ENCODE measurements at regions not wholly inside any gene's neighbourhood (a gene's known extent, or its start where the extent isn't known, plus 50 kb on each side); places are given as distances from the start of the nearest gene placed in this dataset.

- DNase-seq: no peak
These were observed 173.1 kb downstream of the NECTIN3 start for GRCh38 chr3:111244760-111245159.

GRCh38 chr3:111246967-111247760, 175.5 kb downstream of the NECTIN3 start:
- no peak for DNase-seq

DNA sequence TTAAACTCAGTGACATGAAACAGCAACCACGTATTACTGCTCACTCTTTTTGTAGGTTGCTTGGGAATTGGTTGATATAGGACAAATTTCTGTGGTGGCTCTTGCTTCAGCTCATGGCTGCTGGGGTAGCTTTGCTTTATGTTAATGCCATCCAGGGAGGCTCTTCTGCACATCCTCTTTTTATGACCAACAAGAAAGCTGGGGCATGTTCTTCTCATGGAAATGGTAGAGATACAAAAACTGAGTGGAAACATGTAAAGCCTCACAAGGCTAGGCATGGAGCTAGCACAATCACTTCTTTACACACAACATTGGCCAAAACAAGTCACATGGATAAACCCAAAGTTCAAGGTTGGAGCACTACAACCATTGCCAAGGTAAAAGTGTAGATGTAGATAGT, 176.8 kb downstream of the NECTIN3 start:
- no peak for DNase-seq

DNA sequence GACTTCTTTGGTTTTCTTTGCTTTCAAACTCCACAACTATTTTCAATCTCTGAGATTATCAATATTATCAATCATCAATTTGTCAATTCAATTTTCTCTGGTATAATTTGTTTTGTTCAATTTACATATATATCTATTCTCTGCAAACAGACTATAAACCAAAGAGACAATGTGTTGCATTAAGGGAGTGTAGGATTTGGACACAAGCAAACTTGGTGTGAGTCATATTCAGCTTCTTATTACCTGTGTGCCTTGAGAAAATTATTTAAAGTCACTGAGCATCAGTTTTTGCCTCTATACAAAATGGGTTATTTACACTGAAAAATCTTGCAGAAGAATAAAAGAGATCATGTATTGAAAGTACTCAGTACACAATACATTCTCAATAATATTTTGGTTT, 177.8 kb downstream of the NECTIN3 start:
- DNase-seq: no peak

DNA sequence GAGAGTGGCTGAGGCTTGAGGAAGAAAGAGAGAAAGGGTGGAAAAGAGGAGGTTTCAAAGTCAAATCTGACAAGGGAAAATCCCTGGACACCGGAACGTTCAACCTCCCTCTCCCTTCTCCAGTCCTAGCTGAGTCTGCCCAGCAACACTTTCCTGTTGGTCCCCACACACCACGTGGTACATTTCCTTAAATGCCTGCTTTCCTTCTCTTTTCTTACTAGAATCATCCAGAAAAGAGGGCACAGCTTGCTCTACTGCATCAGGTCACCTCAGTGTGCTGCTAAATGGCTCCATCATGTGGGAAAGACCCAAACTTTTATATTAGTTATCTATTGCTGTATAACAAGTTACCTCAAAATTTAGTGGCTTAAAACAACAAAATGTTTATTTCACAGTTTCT, 181.2 kb downstream of the NECTIN3 start:
- DNase-seq: peak in 12 of 56 donors; percentile 0 to 27 (median 5)

DNA sequence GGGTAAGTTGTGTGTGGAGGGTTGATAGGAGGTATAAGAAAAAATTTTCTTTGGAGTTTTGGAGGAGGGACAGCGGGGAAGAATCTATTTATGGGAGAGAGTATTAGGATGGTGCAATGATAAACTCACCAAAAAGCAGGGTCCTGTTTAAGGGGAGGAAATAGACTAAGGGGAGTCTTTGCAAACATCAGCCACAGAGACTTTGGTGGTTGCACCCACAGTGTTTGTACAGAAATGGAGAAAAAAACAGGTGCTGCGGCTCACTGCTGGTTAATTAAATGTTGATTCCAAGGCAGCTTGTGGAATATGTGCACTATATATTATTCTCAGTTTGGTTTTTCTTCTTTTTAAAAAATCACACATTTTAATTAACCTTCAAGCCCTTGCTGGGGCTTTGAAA, 182.1 kb downstream of the NECTIN3 start:
- no peak for DNase-seq

DNA sequence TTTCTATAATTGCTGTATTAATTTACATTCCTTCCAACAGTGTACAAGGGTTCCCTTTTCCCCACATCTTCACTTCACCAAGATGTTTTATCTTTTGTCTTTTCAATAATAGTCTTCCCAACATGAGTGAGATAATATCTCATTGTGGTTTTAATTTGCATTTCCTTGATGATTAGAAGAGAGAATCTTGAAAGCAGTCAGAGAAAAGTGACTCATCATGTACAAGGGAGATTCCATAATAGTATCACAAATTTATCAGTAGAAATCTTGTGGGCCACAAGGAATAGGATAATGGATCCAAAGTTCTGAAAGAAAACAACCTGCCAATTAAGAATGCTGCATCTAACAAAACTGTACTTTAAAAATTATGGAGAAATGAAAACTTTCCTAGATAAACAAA, 189.3 kb downstream of the NECTIN3 start:
- no peak for DNase-seq

DNA sequence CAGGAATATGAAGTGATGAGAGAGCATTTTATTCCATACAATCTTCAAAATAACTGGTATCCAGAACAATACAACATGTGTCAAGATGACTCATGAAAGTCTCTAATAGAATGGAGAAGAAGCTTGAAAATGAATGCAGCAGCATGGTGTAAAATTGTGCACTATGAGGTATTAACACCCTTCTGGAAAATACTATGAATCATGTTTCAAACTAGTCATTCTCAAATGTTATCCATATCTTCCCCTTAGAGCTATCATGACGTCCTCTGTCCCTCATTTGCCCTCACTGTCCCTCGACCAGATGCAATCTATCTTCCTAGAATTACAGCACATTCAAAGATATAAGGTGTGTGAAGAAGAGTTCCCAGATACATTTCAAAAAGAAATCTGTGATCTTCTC, 198.2 kb downstream of the NECTIN3 start:
- no peak for DNase-seq

DNA sequence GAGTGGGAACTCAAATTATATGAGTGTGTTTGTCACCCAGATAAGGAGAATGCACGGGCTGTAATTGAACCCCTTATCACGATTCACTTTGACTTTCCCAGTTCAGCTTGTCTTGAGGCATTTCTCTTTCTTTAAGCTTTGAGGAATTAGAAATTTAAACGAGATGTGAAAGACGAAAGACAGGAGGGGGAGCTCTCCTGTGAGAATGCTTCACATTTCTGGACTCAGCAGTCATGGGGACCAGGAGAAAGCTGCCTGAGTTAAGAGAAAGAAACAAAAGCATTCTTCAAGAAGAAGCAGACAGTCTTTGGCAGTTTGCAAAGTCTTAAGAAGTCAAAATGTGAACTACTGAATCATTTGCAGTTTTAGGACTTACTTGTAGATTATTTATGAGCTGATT, 205.6 kb downstream of the NECTIN3 start:
- DNase-seq: no peak

DNA sequence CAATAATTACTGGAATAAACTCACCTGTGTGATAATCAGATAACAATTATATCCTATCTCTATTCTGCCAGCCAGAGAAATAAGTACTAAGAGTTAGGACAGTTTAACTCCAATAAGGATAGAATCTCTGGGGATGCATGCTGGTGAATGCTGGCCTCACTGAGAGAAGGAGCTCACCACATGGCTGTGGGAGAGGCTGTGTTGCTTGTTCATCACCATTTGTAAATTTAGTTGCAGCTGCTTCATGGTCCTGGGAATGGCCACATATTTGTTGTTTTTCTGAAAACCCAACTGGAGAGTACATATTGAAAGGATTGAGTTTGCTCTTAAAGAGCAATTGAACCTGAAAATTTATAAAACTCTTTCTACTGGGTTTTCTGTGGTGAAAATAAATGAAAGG, 207.3 kb downstream of the NECTIN3 start:
- no peak for DNase-seq

GRCh38 chr3:111282024-111282423, 210.4 kb downstream of the NECTIN3 start:
- DNase-seq: peak in 3 of 56 donors; percentile 1 to 7 (median 4)

- no peak for DNase-seq
These were observed 211.5 kb downstream of the NECTIN3 start for GRCh38 chr3:111283165-111283564.

- DNase-seq: no peak
These were observed 213.0 kb downstream of the NECTIN3 start for GRCh38 chr3:111284503-111285183.

DNA sequence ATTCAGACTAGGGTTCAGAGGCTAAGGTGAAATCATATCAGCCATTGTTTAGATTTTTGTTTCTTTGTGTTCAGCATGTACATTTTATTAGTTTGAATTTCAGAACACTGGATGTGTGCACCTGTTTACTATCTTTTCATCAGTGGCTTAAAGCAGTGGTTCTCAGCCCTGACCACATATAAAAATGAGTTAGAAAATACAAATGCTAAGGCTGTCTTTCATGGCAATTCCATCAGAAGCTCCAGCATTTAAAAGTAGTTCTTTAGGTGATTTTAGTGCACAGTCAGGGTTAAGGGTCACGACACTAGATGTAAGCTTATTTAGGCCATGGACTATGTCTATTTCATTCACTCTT, 213.5 kb downstream of the NECTIN3 start:
- no peak for DNase-seq

DNA sequence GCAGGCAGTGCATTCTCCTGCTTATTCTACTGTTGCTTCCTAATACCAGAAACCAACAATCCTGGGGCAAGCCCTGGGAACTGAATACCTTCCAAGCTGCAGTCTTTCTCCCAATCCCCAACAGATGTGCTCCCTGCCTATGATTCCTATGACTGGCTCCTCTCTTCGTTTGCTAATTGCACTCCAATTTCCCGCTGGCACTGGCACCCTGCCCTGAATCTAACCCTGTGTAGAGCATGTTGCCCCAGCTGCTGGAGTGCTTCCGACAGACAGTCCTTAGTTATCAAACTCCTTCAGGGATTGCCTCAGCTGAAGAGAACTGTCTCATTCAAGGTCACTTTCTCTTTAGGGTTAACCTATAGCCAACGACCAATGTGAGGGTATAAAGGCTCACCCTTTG, 214.1 kb downstream of the NECTIN3 start:
- peak in 3 of 56 donors; percentile 1 to 20 (median 2) for DNase-seq

- DNase-seq: no peak
These were observed 215.1 kb downstream of the NECTIN3 start for GRCh38 chr3:111286746-111287145.

GRCh38 chr3:111292117-111292516, 220.5 kb downstream of the NECTIN3 start:
- DNase-seq: no peak

DNA sequence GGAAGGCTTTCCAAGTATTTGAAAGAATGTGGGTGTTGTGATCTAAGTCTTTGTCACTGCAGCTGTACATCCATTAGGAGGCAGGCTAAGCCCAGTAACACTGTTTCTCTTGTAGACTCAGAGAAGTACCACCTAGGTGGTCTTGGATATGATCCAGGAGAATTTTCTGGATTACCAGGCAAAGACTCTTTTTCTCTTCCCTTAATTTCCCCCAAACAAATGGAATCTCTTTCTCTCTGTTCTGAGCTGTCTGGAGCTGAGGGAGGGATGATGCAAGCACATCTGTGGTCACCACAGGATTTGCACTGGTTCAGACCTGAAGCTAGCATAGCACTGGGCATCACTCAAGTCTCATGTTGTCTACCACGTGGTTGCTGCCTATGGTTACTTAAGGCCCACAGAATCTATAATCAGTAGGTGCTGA, 227.6 kb downstream of the NECTIN3 start:
- no peak for DNase-seq

DNA sequence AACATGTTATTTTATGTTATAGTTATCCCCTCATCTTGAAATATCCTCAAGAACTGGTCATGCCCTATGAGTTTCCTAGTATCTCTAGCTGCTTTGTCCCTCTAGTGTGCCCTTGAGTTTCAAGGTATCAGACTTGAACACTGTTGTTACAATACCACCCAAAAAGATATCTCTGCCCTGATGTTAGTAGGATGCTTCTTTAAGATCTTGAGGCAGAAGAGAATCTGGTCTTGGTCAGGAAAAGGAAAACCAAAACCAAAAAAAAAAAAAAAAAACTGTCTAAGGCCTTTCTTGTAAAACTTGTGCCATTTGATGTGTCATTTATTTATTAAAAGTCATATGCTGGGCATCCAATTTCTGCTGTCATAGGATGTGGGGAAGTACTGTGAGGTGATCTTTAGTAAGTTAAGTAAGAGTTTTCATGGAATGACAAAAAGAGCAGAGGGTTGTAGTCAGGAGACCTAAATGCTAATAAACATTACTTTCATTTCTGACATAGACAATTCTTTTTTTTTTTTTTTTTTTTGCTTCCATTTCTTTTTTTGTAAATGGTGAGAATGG, 229.7 kb downstream of the NECTIN3 start:
- no peak for DNase-seq

GRCh38 chr3:111302063-111302462, 230.4 kb downstream of the NECTIN3 start:
- DNase-seq: no peak

GRCh38 chr3:111303760-111304159, 232.1 kb downstream of the NECTIN3 start:
- DNase-seq: no peak

DNA sequence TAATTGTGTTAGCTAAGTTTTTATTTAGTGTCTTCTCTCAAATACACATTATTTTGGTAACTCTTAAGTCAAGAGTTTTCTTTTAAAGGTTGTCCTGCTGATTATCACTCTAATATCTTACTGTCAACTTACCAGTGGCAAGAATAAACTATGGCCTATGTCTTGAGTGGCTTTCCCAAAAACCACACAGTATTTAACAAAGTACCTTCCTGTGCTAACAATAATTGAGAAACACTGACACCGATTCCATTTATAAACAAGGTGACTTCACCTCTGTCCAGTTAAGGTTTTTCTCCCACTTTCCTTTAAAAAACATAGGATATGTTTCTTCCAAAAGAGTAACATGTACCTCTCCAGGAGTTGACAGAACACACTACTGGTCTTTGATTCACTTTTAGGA, 234.3 kb upstream of the CD96 start:
- no peak for DNase-seq

DNA sequence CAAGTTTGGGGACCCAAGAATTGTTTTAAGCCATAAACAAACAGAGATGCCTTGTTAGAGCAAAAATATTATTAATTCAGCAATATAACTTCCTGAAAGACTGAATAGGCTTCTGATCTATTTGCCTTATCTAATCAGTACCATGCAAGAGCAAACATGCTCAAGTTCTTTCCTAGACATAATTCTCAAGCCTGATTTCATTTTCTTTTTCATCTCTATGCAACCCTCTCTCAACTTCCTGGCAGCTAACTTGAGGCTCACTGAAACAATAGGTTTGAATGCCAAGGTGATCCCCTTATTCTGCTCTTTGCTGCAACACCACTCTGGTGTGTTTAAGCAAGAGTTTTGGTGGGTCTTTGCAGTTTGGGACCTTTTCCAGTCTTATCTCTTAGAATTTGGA, 230.9 kb upstream of the CD96 start:
- DNase-seq: no peak
